Breast epithelium (tissue), 4 donors: ENCODE measurements at regions not wholly inside any gene's neighbourhood (a gene's known extent, or its start where the extent isn't known, plus 50 kb on each side); places are given as distances from the start of the nearest gene placed in this dataset.

ENCODE experiments used
- DNase-seq, 2 donors: peaks; one replicate each; pipeline ENCODE4 v3.0.0-alpha.2; 2019; ENCODE audit warnings: low spot score in 2 of 2
- H3K27ac ChIP-seq, 2 donors: fragments of 200-600 bp; sonication (generic) in 1 of 2; one replicate each; pipeline ENCODE4 v1.5.1; 2016 to 2019; ENCODE audit warnings: mild to moderate bottlenecking in 1 of 2
- H3K27me3 ChIP-seq, 2 donors: fragments of 200-600 bp; sonication (generic) in 1 of 2; one replicate each; pipeline versions ENCODE4 v1.5.1 to v1.6.0; 2017 to 2019; ENCODE audit warnings: control low read depth in 1 of 2, mild to moderate bottlenecking in 1 of 2
- H3K36me3 ChIP-seq: fragments of 200-600 bp; one replicate; pipeline ENCODE4 v1.5.1; 2019
- H3K4me1 ChIP-seq, 2 donors: fragments of 200-600 bp; sonication (generic); one replicate each; pipeline ENCODE4 v1.5.1; 2016 to 2019; ENCODE audit warnings: control low read depth in 1 of 2
- H3K4me3 ChIP-seq, 3 donors: fragments of 200-600 bp; sonication (generic); 1 replicate in 2 of 3; 2 replicates in 1 of 3; pipeline ENCODE4 v1.5.1; 2016 to 2019; ENCODE audit warnings: mild to moderate bottlenecking in 3 of 3, moderate library complexity in 2 of 3
- H3K9me3 ChIP-seq, 2 donors: fragments of 200-600 bp; sonication (generic) in 1 of 2; one replicate each; pipeline ENCODE4 v1.5.1; 2016 to 2019; ENCODE audit warnings: control low read depth in 1 of 2
- CTCF ChIP-seq, 3 donors: fragments of 450-650 bp; IDR thresholded peaks; one replicate each; pipeline ENCODE4 v1.5.1; 2016 to 2017; ENCODE audit warnings: antibody characterized with exemption in 3 of 3, mild to moderate bottlenecking in 3 of 3, moderate library complexity in 3 of 3
- POLR2A ChIP-seq: fragments of 450-650 bp; IDR thresholded peaks from one replicate; pipeline ENCODE4 v1.6.1; 2016; ENCODE audit warnings: antibody characterized with exemption, mild to moderate bottlenecking, moderate library complexity
- POLR2AphosphoS5 ChIP-seq, 3 donors: sonication (generic); formaldehyde crosslinking; IDR thresholded peaks; one replicate each; pipeline ENCODE4 v1.6.1; 2017; ENCODE audit warnings: antibody characterized with exemption in 3 of 3
- intact Hi-C: fragments of 100-400 bp; cut with DNase I; formaldehyde crosslinking; loops from one replicate; pipeline ENCODE4 v1.15.1; 2023; ENCODE audit warnings: low total_unique reads

GRCh38 chr18:27478459-27478858 is 293.4 kb upstream of the CHST9 start:
- no peak overlapping the region for H3K27ac ChIP-seq
- DNase-seq: no peak
- no peaks in the 10 kb centered on the region for H3K27me3 ChIP-seq
- no peaks in the 10 kb centered on the region for H3K4me1 ChIP-seq
- no peaks in the 10 kb centered on the region for H3K36me3 ChIP-seq
- intact Hi-C loops: no loop called here
- TF ChIP-seq POLR2A: no peak
- TF ChIP-seq CTCF (IDR thresholded peaks at IDR 0.05): no peak
- TF ChIP-seq POLR2AphosphoS5 (IDR thresholded peaks at IDR 0.05): no peak
- H3K4me3 ChIP-seq: no peak overlapping the region
- H3K9me3 ChIP-seq: no peaks in the 10 kb centered on the region

- intact Hi-C loops: loop anchor here (1.0 kb wide), 1 partner anchor 21 kb away; no protein-coding TSS in a partner anchor
- no peaks in the 10 kb centered on the region for H3K9me3 ChIP-seq
- no peaks in the 10 kb centered on the region for H3K27me3 ChIP-seq
- DNase-seq: no peak
- no peak overlapping the region for H3K4me3 ChIP-seq
- H3K27ac ChIP-seq: no peak overlapping the region
- H3K36me3 ChIP-seq: no peaks in the 10 kb centered on the region
- TF ChIP-seq POLR2A: no peak
- no peak for TF ChIP-seq CTCF (IDR thresholded peaks at IDR 0.05)
- no peak for TF ChIP-seq POLR2AphosphoS5 (IDR thresholded peaks at IDR 0.05)
- H3K4me1 ChIP-seq: no peaks in the 10 kb centered on the region
Measured at GRCh38 chr18:27473318-27473717, 288.2 kb upstream of the CHST9 start.

GRCh38 chr18:27467073-27467472 is 282.0 kb upstream of the CHST9 start:
- Histone ChIP-seq H3K27me3 (no peaks in the 10 kb centered on the region), H3K36me3 (no peaks in the 10 kb centered on the region), H3K4me1 (no peaks in the 10 kb centered on the region), H3K9me3 (no peaks in the 10 kb centered on the region), H3K27ac (no peak overlapping the region), H3K4me3 (no peak overlapping the region)
- TF ChIP-seq POLR2A: no peak
- TF ChIP-seq CTCF (IDR thresholded peaks at IDR 0.05): no peak
- no peak for TF ChIP-seq POLR2AphosphoS5 (IDR thresholded peaks at IDR 0.05)
- intact Hi-C loops: no loop called here
- no peak for DNase-seq

- no peaks in the 10 kb centered on the region for H3K27me3 ChIP-seq
- H3K4me1 ChIP-seq: no peaks in the 10 kb centered on the region
- H3K4me3 ChIP-seq: no peak overlapping the region
- DNase-seq: no peak
- intact Hi-C loops: no loop called here
- H3K36me3 ChIP-seq: no peaks in the 10 kb centered on the region
- TF ChIP-seq POLR2A (no peak), POLR2AphosphoS5 (IDR thresholded peaks at IDR 0.05) (no peak), CTCF (IDR thresholded peaks at IDR 0.05) (no peak)
- no peaks in the 10 kb centered on the region for H3K9me3 ChIP-seq
- no peak overlapping the region for H3K27ac ChIP-seq
Measured at GRCh38 chr18:27461957-27462356, 276.8 kb upstream of the CHST9 start.

- H3K27me3 ChIP-seq: no peaks in the 10 kb centered on the region
Measured at GRCh38 chr18:27449104-27449503, 264.0 kb upstream of the CHST9 start.

More at GRCh38 chr18:27449104-27449503, 264.0 kb upstream of the CHST9 start:
- Histone ChIP-seq H3K9me3 (peaks cover 0 to 7% of the 10 kb centered on the region in 2 donors), H3K4me1 (no peaks in the 10 kb centered on the region), H3K36me3 (peaks cover 3% of the 10 kb centered on the region), H3K4me3 (no peak overlapping the region), H3K27ac (no peak overlapping the region)
- intact Hi-C loops: no loop called here
- TF ChIP-seq POLR2A (no peak), POLR2AphosphoS5 (IDR thresholded peaks at IDR 0.05) (no peak), CTCF (IDR thresholded peaks at IDR 0.05) (no peak)
- DNase-seq: no peak
